ENCODE measurements at regions not wholly inside any gene's neighbourhood (a gene's known extent, or its start where the extent isn't known, plus 50 kb on each side); places are given as distances from the start of the nearest gene placed in this dataset.

DNA sequence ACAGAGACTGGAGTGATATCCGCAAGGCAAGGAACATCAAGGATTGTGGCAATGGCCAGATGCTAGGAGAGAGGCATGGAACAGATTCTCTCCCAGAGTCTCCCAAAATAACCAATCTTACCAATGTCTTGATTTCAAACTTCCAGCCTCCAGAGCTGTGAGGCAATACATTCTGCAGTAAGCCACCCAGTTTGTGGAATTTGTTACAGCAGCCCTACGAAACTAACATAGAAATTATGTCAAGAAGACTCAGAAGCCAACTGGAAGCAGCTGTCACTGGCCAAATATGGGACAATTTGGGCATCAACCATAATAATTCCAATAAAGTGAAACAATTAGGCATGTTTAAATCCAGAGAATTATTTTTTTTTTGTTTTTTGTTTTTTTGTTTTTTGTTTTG is 271.1 kb downstream of the NDUFS4 start:
- TF ChIP-seq, protein P1, sequence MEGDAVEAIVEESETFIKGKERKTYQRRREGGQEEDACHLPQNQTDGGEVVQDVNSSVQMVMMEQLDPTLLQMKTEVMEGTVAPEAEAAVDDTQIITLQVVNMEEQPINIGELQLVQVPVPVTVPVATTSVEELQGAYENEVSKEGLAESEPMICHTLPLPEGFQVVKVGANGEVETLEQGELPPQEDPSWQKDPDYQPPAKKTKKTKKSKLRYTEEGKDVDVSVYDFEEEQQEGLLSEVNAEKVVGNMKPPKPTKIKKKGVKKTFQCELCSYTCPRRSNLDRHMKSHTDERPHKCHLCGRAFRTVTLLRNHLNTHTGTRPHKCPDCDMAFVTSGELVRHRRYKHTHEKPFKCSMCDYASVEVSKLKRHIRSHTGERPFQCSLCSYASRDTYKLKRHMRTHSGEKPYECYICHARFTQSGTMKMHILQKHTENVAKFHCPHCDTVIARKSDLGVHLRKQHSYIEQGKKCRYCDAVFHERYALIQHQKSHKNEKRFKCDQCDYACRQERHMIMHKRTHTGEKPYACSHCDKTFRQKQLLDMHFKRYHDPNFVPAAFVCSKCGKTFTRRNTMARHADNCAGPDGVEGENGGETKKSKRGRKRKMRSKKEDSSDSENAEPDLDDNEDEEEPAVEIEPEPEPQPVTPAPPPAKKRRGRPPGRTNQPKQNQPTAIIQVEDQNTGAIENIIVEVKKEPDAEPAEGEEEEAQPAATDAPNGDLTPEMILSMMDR (IDR thresholded peaks at IDR 0.05): no peak
- intact Hi-C loops (cut with DNase I, micrococcal nuclease): no loop called here
- Mint-ChIP-seq H3K27me3 (peaks cover 7% of the 10 kb centered on the region), H3K27ac (no peak overlapping the region), H3K9me3 (peaks cover 1% of the 10 kb centered on the region), H3K4me3 (no peak overlapping the region), H3K36me3 (ENCODE audit: low read depth) (no peaks in the 10 kb centered on the region), H3K4me1 (ENCODE audit: low read depth) (no peaks in the 10 kb centered on the region)
- Histone ChIP-seq H3K4me3 (ENCODE audit: low read length) (no peak overlapping the region), H3K9me3 (ENCODE audit: control insufficient read depth in 1 of 2, insufficient read depth in 1 of 2, low read length in 2 of 2) (peaks cover 0 to 4% of the 10 kb centered on the region in 2 experiments), H3K27ac (ENCODE audit: low read depth in 1 of 2, low read length in 2 of 2) (no peak overlapping the region), H3K4me1 (ENCODE audit: insufficient read depth, low read length) (no peaks in the 10 kb centered on the region), H3K36me3 (ENCODE audit: insufficient read depth, low read length) (no peaks in the 10 kb centered on the region), H3K27me3 (ENCODE audit: control insufficient read depth in 1 of 2, insufficient read depth in 2 of 2, low read length in 2 of 2) (no peaks in the 10 kb centered on the region)
- no peak for ATAC-seq (ENCODE audit: poor library complexity)
- CTCF ChIA-PET: no interaction called here
- no peak for DNase-seq
- POLR2A ChIA-PET: no interaction called here
